OCI-LY7 (cell line): ENCODE measurements at regions not wholly inside any gene's neighbourhood (a gene's known extent, or its start where the extent isn't known, plus 50 kb on each side); places are given as distances from the start of the nearest gene placed in this dataset.

Experiments
- EZH2phosphoT487 ChIP-seq: fragments of 200-600 bp; sonication (generic); IDR thresholded peaks from 2 replicates; pipeline ENCODE4 v1.6.1; 2018; ENCODE audit warnings: low read depth, borderline replicate concordance, mild to moderate bottlenecking, mixed run types, antibody characterized with exemption, low read length, moderate library complexity, mixed read lengths
- TF ChIP-seq, protein P1 (sequence below): fragments of 200-600 bp; sonication (generic); conservative IDR thresholded peaks from 2 replicates; pipeline ENCODE4 v1.5.1; 2014; ENCODE audit warnings: mild to moderate bottlenecking, antibody characterized with exemption, low read length, moderate library complexity, mixed read lengths

DNA sequence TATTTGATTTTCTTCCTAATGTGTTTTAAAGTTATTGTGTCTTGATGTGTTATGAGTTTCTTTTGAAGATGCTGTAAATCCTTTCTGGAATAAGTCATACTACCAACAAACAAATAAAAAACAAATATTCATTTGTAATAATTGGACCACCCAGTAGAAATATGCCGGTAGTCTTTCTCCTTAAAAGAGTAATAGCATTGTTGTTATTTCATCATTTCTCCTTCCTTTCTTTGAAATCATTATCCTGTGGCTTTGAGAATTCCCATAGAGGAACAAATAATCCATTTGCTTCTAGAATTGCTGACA lies 169.4 kb downstream of the NNT start:
- no peak for TF ChIP-seq EZH2phosphoT487
- TF ChIP-seq, protein P1, sequence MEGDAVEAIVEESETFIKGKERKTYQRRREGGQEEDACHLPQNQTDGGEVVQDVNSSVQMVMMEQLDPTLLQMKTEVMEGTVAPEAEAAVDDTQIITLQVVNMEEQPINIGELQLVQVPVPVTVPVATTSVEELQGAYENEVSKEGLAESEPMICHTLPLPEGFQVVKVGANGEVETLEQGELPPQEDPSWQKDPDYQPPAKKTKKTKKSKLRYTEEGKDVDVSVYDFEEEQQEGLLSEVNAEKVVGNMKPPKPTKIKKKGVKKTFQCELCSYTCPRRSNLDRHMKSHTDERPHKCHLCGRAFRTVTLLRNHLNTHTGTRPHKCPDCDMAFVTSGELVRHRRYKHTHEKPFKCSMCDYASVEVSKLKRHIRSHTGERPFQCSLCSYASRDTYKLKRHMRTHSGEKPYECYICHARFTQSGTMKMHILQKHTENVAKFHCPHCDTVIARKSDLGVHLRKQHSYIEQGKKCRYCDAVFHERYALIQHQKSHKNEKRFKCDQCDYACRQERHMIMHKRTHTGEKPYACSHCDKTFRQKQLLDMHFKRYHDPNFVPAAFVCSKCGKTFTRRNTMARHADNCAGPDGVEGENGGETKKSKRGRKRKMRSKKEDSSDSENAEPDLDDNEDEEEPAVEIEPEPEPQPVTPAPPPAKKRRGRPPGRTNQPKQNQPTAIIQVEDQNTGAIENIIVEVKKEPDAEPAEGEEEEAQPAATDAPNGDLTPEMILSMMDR = no peak
